Peyer's patch (tissue), 4 donors: ENCODE measurements at regions not wholly inside any gene's neighbourhood (a gene's known extent, or its start where the extent isn't known, plus 50 kb on each side); places are given as distances from the start of the nearest gene placed in this dataset.

Experiments used
- POLR2A ChIP-seq, 2 donors: fragments of 450-650 bp; IDR thresholded peaks; one replicate each; pipeline ENCODE4 v1.5.1; 2017; ENCODE audit warnings: antibody characterized with exemption in 2 of 2, mild to moderate bottlenecking in 2 of 2, moderate library complexity in 2 of 2
- TF ChIP-seq, protein P1 (sequence below), 6 experiments: fragments of 450-650 bp in 4 of 6; fragments of 200-600 bp in 2 of 6; sonication (generic) in 1 of 6; IDR thresholded peaks; one replicate each; pipeline ENCODE4 v1.5.1; 2017 to 2019; ENCODE audit warnings: antibody characterized with exemption in 6 of 6, mild to moderate bottlenecking in 3 of 6, moderate library complexity in 1 of 6

GRCh38 chr2:41242001-41242331 is 790.1 kb upstream of the SLC8A1 start:
- TF ChIP-seq, protein P1, sequence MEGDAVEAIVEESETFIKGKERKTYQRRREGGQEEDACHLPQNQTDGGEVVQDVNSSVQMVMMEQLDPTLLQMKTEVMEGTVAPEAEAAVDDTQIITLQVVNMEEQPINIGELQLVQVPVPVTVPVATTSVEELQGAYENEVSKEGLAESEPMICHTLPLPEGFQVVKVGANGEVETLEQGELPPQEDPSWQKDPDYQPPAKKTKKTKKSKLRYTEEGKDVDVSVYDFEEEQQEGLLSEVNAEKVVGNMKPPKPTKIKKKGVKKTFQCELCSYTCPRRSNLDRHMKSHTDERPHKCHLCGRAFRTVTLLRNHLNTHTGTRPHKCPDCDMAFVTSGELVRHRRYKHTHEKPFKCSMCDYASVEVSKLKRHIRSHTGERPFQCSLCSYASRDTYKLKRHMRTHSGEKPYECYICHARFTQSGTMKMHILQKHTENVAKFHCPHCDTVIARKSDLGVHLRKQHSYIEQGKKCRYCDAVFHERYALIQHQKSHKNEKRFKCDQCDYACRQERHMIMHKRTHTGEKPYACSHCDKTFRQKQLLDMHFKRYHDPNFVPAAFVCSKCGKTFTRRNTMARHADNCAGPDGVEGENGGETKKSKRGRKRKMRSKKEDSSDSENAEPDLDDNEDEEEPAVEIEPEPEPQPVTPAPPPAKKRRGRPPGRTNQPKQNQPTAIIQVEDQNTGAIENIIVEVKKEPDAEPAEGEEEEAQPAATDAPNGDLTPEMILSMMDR (IDR thresholded peaks at IDR 0.05) = no peak
- TF ChIP-seq POLR2A (IDR thresholded peaks at IDR 0.05) = no peak
